Head of caudate nucleus (tissue), 42 donors: ENCODE measurements at regions not wholly inside any gene's neighbourhood (a gene's known extent, or its start where the extent isn't known, plus 50 kb on each side); places are given as distances from the start of the nearest gene placed in this dataset.

Source experiments
- DNase-seq, 42 donors: peaks; one replicate each; pipeline versions ENCODE4 v3.0.0 to v3.0.0-alpha.2; 2020 to 2021; ENCODE audit warnings: mixed read lengths in 7 of 42
- intact Hi-C: fragments of 100-400 bp; cut with DNase I; formaldehyde crosslinking; loops from one replicate; pipeline ENCODE4 v1.15.0; 2022

GRCh38 chr14:95394297-95395097 is 74.8 kb upstream of the CLMN start:
- intact Hi-C loops: no loop called here
- DNase-seq: no peak

DNA sequence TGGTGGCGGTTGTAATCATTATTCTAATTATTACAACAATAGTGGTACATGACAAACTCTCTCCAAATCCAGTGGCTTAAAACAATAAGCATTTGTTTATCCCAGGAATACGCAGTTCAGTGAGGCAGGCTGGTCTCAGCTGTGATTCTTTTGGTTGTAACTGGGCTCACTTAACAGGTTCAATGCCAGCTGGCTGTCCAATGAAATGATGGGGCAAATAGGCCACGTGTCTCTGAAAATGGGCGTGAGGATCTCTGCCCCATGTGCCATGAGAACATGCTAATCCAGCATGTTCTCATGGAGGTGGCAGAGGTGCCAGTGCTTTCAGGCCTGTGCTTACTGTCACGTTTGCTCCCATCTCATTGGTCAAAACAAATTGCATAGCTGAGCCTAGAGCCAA is 73.1 kb upstream of the CLMN start:
- intact Hi-C loops: no loop called here
- peak in 3 of 42 donors; percentile 23 to 48 (median 35) for DNase-seq

- DNase-seq: no peak
- intact Hi-C loops: no loop called here
Observed at GRCh38 chr14:95391331-95391730, 71.6 kb upstream of the CLMN start.

GRCh38 chr14:95389471-95390011 is 69.8 kb upstream of the CLMN start:
- intact Hi-C loops: no loop called here
- DNase-seq: peak in 5 of 42 donors; percentile 9 to 34 (median 17)

DNA sequence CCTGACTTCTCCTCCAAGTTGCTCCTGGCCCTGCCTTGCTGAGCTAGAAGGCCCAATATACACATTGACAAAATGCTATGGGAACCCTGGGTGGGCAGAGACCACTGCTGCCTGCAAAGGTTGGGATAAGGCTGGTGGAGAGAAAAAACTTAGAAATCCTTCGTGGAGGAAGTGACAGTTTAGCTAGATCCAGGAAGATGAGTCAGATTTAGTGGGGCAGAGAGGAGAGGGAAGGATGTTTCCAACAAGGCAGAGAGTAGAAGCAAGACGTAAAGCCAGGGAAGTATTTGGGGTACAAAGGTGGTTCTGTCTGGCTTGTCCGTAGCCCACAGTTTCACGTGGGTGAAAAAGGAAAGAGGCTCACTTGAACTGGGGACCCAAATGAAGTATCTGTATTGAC is 69.0 kb upstream of the CLMN start:
- DNase-seq: no peak

GRCh38 chr14:95387826-95388445 is 68.2 kb upstream of the CLMN start:
- intact Hi-C loops: no loop called here
- no peak for DNase-seq

More for the DNA sequence above, 69.0 kb upstream of the CLMN start:
- intact Hi-C loops: no loop called here

DNA sequence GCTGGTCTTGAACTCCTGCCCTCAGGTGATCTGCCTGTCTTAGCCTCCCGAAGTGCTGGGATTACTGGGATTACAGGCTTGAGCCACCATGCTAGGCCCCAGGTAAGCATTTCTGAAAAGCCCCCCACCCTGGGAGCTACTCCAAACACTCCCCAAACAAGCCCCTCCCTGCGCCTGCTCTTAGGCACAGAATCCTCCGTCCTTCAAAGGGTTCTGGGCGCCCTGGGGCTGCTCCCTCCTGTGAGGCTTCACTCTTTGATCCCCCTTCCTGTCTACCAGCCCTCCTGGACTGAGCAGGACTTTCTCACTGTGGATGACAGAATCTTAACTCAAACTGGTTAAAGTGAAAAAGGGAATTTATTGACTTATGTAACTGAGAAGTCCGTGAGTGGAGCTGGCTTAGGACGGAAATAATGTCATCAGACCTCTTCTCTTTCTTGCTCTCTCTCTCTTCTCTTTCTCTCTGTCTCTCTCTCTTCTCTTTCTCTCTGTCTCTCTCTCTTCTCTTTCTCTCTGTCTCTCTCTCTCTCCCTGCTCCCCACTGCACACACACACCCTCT is 66.9 kb upstream of the CLMN start:
- intact Hi-C loops: no loop called here
- DNase-seq: no peak

- DNase-seq: no peak
- intact Hi-C loops: no loop called here
Observed at GRCh38 chr14:95385701-95386100, 66.0 kb upstream of the CLMN start.

DNA sequence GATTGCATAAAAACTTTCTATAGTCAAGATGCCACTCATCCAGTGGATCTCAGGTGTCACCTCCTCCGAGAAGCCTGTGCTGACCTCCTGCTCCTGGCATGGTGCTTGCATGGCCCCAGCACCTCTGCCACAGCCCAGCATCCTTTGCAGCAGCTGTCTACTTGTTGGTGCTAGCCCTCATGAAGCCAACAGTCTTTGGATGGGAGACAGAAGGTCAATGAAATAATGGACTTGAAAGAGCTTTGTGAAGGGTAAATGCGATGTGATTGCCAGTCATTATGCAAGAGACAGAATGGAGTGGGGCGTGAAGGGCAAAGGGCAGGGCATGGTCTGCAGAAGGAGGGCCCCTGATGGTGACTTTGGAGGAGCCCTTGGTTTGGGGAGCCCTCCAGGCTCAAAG is 63.0 kb upstream of the CLMN start:
- intact Hi-C loops: no loop called here
- no peak for DNase-seq

DNA sequence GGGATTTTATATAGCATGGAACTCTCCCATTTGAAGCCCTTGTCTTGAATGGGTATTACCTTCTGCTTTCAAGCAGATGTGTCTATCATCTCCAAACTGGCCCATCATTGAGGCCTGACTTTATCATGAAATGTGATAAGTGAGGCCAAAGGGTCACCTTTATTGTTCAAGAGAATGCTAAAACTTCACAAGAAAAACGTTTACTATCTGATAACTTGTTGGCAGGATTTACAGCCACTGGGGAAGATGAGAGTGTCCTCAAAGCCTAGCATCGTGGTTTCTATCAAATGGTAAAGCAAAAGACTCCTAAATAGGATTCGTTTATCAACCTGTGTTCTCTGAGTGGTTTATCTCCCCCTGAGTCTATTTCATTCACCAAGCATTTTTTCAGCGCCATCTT is 62.0 kb upstream of the CLMN start:
- intact Hi-C loops: no loop called here
- no peak for DNase-seq

DNA sequence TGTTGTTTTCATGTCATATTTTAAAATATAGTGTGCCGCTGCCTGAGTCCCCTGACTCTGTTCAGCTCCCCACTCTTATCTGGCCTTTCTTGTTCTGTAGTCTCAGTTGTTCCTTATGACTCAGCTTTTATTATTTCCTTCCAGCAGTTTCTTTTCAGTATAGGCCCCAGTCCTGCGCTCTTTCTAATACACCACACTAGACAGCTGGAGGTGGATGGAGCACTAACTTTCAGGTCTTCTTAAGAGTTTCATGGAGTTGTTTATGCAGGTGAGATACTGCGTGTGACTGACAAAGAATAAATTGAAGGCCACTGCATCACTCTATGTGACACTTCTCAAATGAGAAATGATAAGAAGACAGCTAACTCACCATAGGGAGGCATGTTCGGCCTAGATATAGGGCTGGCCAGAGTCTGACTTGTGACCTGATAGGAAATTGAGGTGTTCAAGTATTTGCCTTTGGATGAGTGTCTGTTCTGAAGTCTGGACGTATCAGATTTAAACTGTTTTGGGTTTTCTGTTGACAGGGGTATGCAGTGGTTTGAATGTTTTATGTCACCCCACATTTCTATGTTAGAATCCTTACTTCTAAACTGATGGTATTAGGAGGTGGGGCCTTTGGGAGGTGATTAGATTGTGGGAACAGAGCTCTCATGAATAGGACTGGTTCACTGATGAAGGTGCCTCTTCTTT is 60.8 kb upstream of the CLMN start:
- intact Hi-C loops: no loop called here
- DNase-seq: no peak

DNA sequence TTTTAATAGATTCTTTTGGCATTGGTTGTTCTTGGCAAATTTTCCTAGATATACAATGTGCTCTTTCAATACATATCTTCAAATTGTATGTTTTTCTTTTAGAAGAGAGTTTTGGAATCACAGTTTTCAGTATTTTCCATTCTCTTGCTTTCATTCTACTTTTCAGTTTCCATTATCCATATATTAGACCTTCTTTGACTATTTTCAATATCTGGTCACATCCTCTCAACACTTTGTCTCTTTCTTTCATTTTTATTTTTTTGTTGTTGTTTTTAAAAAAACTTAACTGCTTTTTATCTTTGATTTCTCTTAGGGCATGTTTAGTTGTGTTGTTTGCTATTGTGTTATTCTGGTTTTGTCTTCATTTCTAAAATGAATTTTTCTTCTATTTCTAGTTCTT is 59.9 kb upstream of the CLMN start:
- intact Hi-C loops: no loop called here
- no peak for DNase-seq

DNA sequence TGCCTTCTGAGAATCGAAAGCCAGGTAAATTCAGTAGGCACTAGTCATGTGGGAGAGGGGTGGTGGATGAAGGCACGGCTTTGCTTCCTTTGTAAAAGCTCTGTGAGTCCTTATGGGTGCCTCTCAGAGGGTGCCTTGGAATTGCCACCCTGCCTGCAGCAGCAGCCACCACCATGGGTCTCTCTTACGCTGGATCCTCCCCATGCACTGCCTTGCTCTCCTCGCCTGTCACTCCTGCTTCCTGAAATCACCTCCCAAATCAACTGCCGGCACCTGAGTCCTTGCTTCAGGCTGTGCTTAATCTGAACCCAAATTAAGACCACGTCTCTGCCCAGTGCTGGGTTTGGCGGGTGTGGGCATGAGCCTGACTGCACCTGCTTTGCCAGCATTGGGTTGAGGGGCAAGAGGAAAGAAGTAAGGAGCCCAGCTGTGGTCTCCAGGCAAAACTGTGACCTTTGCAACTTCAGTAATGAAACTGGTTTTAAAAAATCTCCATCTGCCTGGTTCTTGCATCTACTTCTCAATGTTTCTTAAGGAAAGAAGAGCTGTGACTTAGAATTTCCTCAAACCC is 55.9 kb upstream of the CLMN start:
- DNase-seq: no peak
- intact Hi-C loops: no loop called here

DNA sequence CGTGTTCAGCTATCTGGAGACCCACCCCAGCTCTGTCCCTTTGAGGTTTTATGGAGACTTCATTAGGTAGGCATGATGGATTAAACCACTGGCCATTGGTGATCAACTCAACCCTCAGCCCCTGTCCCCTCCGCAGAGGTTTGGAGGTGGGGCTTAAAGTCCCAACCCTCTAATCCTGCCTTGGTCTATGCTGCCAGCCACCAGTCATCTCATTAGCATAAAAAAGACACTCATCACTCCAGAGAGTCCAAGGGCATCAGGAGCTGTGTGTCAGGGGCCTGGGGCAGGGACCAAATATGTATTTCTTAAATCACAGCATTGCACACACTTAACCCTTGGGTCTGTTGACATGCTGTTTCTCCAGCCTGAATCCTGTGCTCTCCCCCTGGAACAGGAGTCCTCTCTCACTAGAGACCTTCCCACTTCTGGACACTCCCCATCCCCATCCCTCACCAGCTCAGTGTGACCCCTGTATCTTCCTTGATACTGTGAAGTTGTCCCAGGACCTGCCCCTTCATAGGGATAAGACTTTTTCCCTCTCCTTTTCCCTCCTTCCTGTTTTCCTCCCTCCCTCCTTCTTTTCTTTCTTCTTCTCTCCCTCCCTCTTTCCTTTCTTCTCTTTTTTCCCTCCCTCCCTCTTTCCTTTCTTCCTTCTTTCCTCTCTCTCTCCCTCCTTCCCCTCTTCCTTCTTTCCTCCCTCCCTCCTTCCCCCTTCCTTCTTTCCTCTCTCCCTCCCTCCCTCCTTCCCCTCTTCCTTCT is 54.7 kb upstream of the CLMN start:
- intact Hi-C loops: no loop called here
- DNase-seq: no peak

DNA sequence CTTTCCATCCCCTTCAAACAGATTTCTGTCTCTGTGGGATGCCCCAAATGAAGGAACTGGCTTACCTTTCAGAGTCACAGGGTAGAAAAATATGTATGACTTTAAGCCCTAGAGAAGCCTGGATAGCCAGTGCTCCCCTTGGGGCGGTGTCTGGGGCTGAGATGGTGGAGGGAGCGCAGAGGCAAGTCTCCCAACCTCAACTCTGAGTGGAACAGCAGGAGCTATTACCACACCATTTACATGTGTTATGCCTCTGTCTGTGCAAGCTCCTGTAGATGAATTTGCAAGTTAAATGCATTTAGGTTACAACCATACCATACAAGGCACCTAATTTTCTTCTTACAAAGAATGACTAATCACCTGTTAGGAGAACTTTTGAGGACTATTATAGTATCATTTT is 50.4 kb upstream of the CLMN start:
- intact Hi-C loops: no loop called here

More for the DNA sequence above, 50.4 kb upstream of the CLMN start:
- no peak for DNase-seq
